Hepatocyte (in vitro differentiated cells): ENCODE measurements at regions not wholly inside any gene's neighbourhood (a gene's known extent, or its start where the extent isn't known, plus 50 kb on each side); places are given as distances from the start of the nearest gene placed in this dataset.

ENCODE experiments used
- DNase-seq: peaks from one replicate; pipeline ENCODE4 v3.0.0-alpha.2; 2016; ENCODE audit warnings: low spot score
- H2AFZ ChIP-seq: fragments of 200-600 bp; sonication (generic); 2 replicates; pipeline ENCODE4 v1.6.0; 2016; ENCODE audit warnings: antibody characterized with exemption, mild to moderate bottlenecking
- H3K27ac ChIP-seq: fragments of 200-600 bp; sonication (generic); 2 replicates; pipeline ENCODE4 v1.5.1; 2016; ENCODE audit warnings: mild to moderate bottlenecking
- H3K27me3 ChIP-seq: fragments of 200-600 bp; sonication (generic); 2 replicates; pipeline ENCODE4 v1.6.1; 2016
- H3K36me3 ChIP-seq: fragments of 200-600 bp; sonication (generic); replicated peaks from 2 replicates; pipeline ENCODE4 v1.5.1; 2016; ENCODE audit warnings: low read depth; ENCODE audit not compliant: insufficient read depth
- H3K4me1 ChIP-seq: fragments of 200-600 bp; sonication (generic); 2 replicates; pipeline ENCODE4 v1.5.1; 2016; ENCODE audit warnings: mild to moderate bottlenecking, moderate library complexity; ENCODE audit not compliant: insufficient read depth
- H3K4me2 ChIP-seq: fragments of 200-600 bp; sonication (generic); 2 replicates; pipeline ENCODE4 v1.6.0; 2016
- H3K4me3 ChIP-seq: fragments of 200-600 bp; sonication (generic); 2 replicates; pipeline ENCODE4 v1.5.1; 2016; ENCODE audit warnings: mild to moderate bottlenecking
- H3K79me2 ChIP-seq: fragments of 200-600 bp; sonication (generic); 2 replicates; pipeline ENCODE4 v1.6.0; 2017; ENCODE audit warnings: mild to moderate bottlenecking
- H3K9me2 ChIP-seq: fragments of 200-600 bp; sonication (generic); replicated peaks from 2 replicates; pipeline ENCODE4 v1.6.0; 2017; ENCODE audit warnings: mild to moderate bottlenecking; ENCODE audit not compliant: insufficient read depth
- H3K9me3 ChIP-seq: fragments of 200-600 bp; sonication (generic); 2 replicates; pipeline ENCODE4 v1.5.1; 2016; ENCODE audit warnings: low read depth, mild to moderate bottlenecking
- H4K20me1 ChIP-seq: fragments of 200-600 bp; sonication (generic); 2 replicates; pipeline ENCODE4 v1.6.0; 2016; ENCODE audit warnings: mild to moderate bottlenecking; ENCODE audit not compliant: insufficient read depth, poor library complexity, severe bottlenecking
- CTCF ChIP-seq: fragments of 200-600 bp; sonication (generic); IDR thresholded peaks from 2 replicates; pipeline ENCODE4 v1.5.1; 2016; ENCODE audit warnings: antibody characterized with exemption, mild to moderate bottlenecking; ENCODE audit not compliant: poor library complexity
- EZH2 ChIP-seq: fragments of 200-600 bp; sonication (generic); IDR thresholded peaks from 2 replicates; pipeline ENCODE4 v1.6.1; 2016; ENCODE audit warnings: antibody characterized with exemption, mild to moderate bottlenecking, borderline replicate concordance
- EZH2phosphoT487 ChIP-seq: fragments of 200-600 bp; sonication (generic); IDR thresholded peaks from one replicate; pipeline ENCODE4 v1.6.1; 2018; ENCODE audit warnings: antibody characterized with exemption, mild to moderate bottlenecking, low read depth, moderate library complexity; ENCODE audit not compliant: unreplicated experiment, severe bottlenecking
- WGBS: methylation state at CpG from one replicate; pipeline ENCODE4 v1.1.6; 2016; ENCODE audit warnings: low lambda C conversion rate; ENCODE audit errors: missing lambda C conversion rate; 5-methylcytosine and 5-hydroxymethylcytosine counted together

- WGBS: 79% methylated on average over 1 of the region's 1 CpG
- no peak for DNase-seq
- no peak overlapping the region for H3K27ac ChIP-seq
- H3K9me3 ChIP-seq: no peaks in the 10 kb centered on the region
- no peaks in the 10 kb centered on the region for H3K9me2 ChIP-seq
- H3K4me1 ChIP-seq: no peaks in the 10 kb centered on the region
- no peaks in the 10 kb centered on the region for H3K36me3 ChIP-seq
- H3K27me3 ChIP-seq: no peaks in the 10 kb centered on the region
- no peaks in the 10 kb centered on the region for H3K79me2 ChIP-seq
- TF ChIP-seq CTCF (no peak), EZH2 (no peak), EZH2phosphoT487 (no peak)
- H2AFZ ChIP-seq: no peak overlapping the region
- H3K4me3 ChIP-seq: no peak overlapping the region
- no peaks in the 10 kb centered on the region for H4K20me1 ChIP-seq
- H3K4me2 ChIP-seq: no peak overlapping the region
Measured at GRCh38 chr4:126973201-126973600, 659.6 kb upstream of the INTU start.

GRCh38 chr4:126976850-126977632 lies 655.7 kb upstream of the INTU start:
- no peaks in the 10 kb centered on the region for H3K4me1 ChIP-seq
- no peak for DNase-seq
- no peak overlapping the region for H3K4me2 ChIP-seq
- 66% methylated on average over 5 of the region's 5 CpGs for WGBS
- no peaks in the 10 kb centered on the region for H4K20me1 ChIP-seq
- TF ChIP-seq EZH2 (no peak), CTCF (no peak), EZH2phosphoT487 (no peak)
- H3K9me2 ChIP-seq: no peaks in the 10 kb centered on the region
- no peaks in the 10 kb centered on the region for H3K9me3 ChIP-seq
- H3K4me3 ChIP-seq: no peak overlapping the region
- no peaks in the 10 kb centered on the region for H3K27me3 ChIP-seq
- H2AFZ ChIP-seq: no peak overlapping the region
- no peaks in the 10 kb centered on the region for H3K36me3 ChIP-seq
- no peaks in the 10 kb centered on the region for H3K79me2 ChIP-seq
- no peak overlapping the region for H3K27ac ChIP-seq

GRCh38 chr4:126986005-126986404 lies 646.8 kb upstream of the INTU start:
- whole genome bisulfite sequencing: 88% methylated on average over 1 of the region's 1 CpG
- no peaks in the 10 kb centered on the region for H3K9me3 ChIP-seq
- TF ChIP-seq EZH2 (no peak), EZH2phosphoT487 (no peak), CTCF (no peak)
- no peaks in the 10 kb centered on the region for H3K79me2 ChIP-seq
- no peak overlapping the region for H3K4me2 ChIP-seq
- H4K20me1 ChIP-seq: no peaks in the 10 kb centered on the region
- H3K9me2 ChIP-seq: no peaks in the 10 kb centered on the region
- H3K27ac ChIP-seq: no peak overlapping the region
- H2AFZ ChIP-seq: no peak overlapping the region
- H3K27me3 ChIP-seq: no peaks in the 10 kb centered on the region
- no peaks in the 10 kb centered on the region for H3K4me1 ChIP-seq
- H3K4me3 ChIP-seq: no peak overlapping the region
- no peaks in the 10 kb centered on the region for H3K36me3 ChIP-seq
- no peak for DNase-seq
